ENCODE measurements at regions not wholly inside any gene's neighbourhood (a gene's known extent, or its start where the extent isn't known, plus 50 kb on each side); places are given as distances from the start of the nearest gene placed in this dataset.

GRCh38 chr11:11789735-11790369 is 51.9 kb upstream of the USP47 start:
- 51% methylated on average over 5 of the region's 5 CpGs for WGBS
- no peak overlapping the region for H3K27ac ChIP-seq
- no peaks in the 10 kb centered on the region for H3K9me3 ChIP-seq
- H3K4me3 ChIP-seq = no peak overlapping the region
- no peaks in the 10 kb centered on the region for H3K36me3 ChIP-seq
- intact Hi-C loops (cut with DNase I) = loop anchor here (5.0 to 10.0 kb wide), 4 partner anchors 168 to 995 kb away; partner anchors contain the start of gene GALNT18
- DNase-seq (ENCODE audit: low spot score) = no peak
- H3K4me1 ChIP-seq (replicated peaks) = no peaks in the 10 kb centered on the region
- H3K27me3 ChIP-seq (replicated peaks; ENCODE audit: insufficient read depth) = no peaks in the 10 kb centered on the region
- TF ChIP-seq POLR2AphosphoS5 (IDR thresholded peaks at IDR 0.05) (no peak), CTCF (IDR thresholded peaks at IDR 0.05) (peak in 3 of 4 experiments; percentile 27 to 60 (median 50)), POLR2A (IDR thresholded peaks at IDR 0.05) (no peak)

- 50% methylated on average over 7 of the region's 7 CpGs for WGBS
- Histone ChIP-seq H3K9me3 (no peaks in the 10 kb centered on the region), H3K4me3 (no peak overlapping the region), H3K36me3 (no peaks in the 10 kb centered on the region), H3K27me3 (replicated peaks; ENCODE audit: insufficient read depth) (no peaks in the 10 kb centered on the region), H3K27ac (no peak overlapping the region), H3K4me1 (replicated peaks) (no peaks in the 10 kb centered on the region)
- intact Hi-C loops (cut with DNase I) = loop anchor here (5.0 to 10.0 kb wide), 4 partner anchors 166 to 993 kb away; partner anchors contain the start of gene GALNT18
- no peak for DNase-seq (ENCODE audit: low spot score)
- TF ChIP-seq POLR2AphosphoS5 (IDR thresholded peaks at IDR 0.05) (no peak), CTCF (IDR thresholded peaks at IDR 0.05) (no peak), POLR2A (IDR thresholded peaks at IDR 0.05) (no peak)
These were observed 53.6 kb upstream of the USP47 start for GRCh38 chr11:11788063-11788710.

GRCh38 chr11:11787305-11788062 is 54.3 kb upstream of the USP47 start:
- Histone ChIP-seq H3K9me3 (no peaks in the 10 kb centered on the region), H3K4me1 (replicated peaks) (no peaks in the 10 kb centered on the region), H3K27me3 (replicated peaks; ENCODE audit: insufficient read depth) (no peaks in the 10 kb centered on the region), H3K27ac (no peak overlapping the region), H3K4me3 (no peak overlapping the region), H3K36me3 (no peaks in the 10 kb centered on the region)
- DNase-seq (ENCODE audit: low spot score) = peak; percentile 73
- intact Hi-C loops (cut with DNase I) = loop anchor here (2.0 to 10.0 kb wide), 5 partner anchors 165 to 993 kb away; partner anchors contain the start of gene GALNT18
- TF ChIP-seq POLR2A (IDR thresholded peaks at IDR 0.05) (no peak), POLR2AphosphoS5 (IDR thresholded peaks at IDR 0.05) (peak; percentile 70), CTCF (IDR thresholded peaks at IDR 0.05) (peak; percentile 64 to 95 (median 91))
- 61% methylated on average over 7 of the region's 7 CpGs for WGBS

GRCh38 chr11:11786771-11787170 is 55.0 kb upstream of the USP47 start:
- no peaks in the 10 kb centered on the region for H3K36me3 ChIP-seq
- no peaks in the 10 kb centered on the region for H3K9me3 ChIP-seq
- H3K4me1 ChIP-seq (replicated peaks) = no peaks in the 10 kb centered on the region
- intact Hi-C loops (cut with DNase I) = loop anchor here (2.0 to 10.0 kb wide), 5 partner anchors 164 to 992 kb away; partner anchors contain the start of gene GALNT18
- H3K4me3 ChIP-seq = no peak overlapping the region
- no peak overlapping the region for H3K27ac ChIP-seq
- no peak for DNase-seq (ENCODE audit: low spot score)
- WGBS = 80% methylated on average over 4 of the region's 4 CpGs
- TF ChIP-seq POLR2A (IDR thresholded peaks at IDR 0.05) (no peak), CTCF (IDR thresholded peaks at IDR 0.05) (peak in 2 of 4 experiments; percentile 28 to 42), POLR2AphosphoS5 (IDR thresholded peaks at IDR 0.05) (no peak)
- H3K27me3 ChIP-seq (replicated peaks; ENCODE audit: insufficient read depth) = no peaks in the 10 kb centered on the region
